GM20000 (cell line): ENCODE measurements at regions not wholly inside any gene's neighbourhood (a gene's known extent, or its start where the extent isn't known, plus 50 kb on each side); places are given as distances from the start of the nearest gene placed in this dataset.

ENCODE experiments used
- DNase-seq: peaks from one replicate; pipeline ENCODE4 v3.0.0; 2012; ENCODE audit warnings: low spot score
- CTCF ChIP-seq: IDR thresholded peaks from 2 replicates; pipeline ENCODE4 v1.5.1; 2012; ENCODE audit warnings: mild to moderate bottlenecking, control low read depth; ENCODE audit errors: extremely low read depth, missing control alignments

DNA sequence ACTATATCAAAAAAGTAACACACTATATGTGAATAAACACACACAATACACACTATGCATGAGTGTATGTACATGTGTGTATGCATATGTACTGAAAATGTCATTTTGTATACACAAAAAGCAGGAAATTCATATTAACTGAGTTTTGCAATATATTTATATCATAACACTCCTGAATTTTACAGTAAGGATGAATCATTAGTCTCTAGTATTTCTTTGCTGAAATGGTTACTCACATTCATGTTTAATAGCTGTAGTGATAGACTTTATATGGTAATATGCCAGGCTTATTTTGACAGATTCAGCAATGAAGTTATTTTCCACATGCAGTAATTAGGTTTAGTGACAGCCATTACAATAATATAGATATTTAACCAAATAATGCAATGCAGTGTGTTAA lies 1216.2 kb upstream of the CITED2 start:
- TF ChIP-seq CTCF = no peak
- DNase-seq = no peak

DNA sequence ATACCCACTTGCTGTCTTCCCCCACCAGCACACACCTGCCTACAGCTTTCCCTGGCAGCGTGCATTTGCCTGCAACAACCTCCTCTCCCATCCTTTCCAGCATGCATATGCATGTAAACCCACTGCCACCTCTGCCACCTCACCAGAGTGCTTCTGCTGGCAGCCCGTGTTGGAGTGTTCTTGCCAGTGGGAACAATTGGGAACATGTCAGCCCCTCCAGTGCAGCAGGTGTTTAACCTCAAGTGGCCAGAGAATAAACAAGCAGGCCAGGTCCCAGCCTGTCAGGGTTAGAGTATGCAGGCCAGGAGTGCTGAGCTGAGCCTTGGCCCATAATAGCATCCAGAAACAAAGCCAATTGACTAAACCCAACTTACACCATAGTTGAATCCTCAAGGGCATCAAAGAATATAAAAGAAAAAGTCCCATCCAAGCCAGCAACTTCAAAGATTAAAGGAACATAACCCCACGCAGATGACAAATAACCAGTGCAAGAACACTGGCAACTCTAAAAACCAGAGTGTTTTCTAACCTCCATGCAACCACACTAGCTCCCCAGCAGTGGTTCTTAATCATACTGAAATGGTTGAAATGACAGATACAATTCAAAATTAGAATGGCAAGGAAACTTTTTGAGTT lies 1212.1 kb upstream of the CITED2 start:
- peak; percentile 12 for DNase-seq
- TF ChIP-seq CTCF = no peak

- no peak for DNase-seq
- no peak for TF ChIP-seq CTCF
Measured at GRCh38 chr6:140581601-140582000, 1207.2 kb upstream of the CITED2 start.

DNA sequence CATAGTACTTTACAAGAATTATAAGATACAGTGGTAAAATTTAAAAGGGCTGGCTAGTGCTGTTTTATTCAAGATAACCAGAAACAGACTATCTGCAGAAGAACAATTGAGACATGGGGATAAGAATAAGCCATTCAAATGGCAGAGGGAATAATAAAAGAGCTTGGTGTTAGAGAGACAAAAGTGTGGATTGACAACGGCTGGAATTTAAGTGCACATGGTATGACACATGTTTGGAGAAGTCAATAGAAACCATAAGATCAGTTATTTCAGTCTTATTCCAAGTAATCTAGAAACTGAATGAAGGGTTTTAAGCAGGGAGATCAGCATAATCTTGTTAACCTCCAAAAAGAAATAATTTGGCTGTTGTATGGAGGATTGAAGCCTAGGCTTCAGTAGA lies 1205.5 kb upstream of the CITED2 start:
- no peak for DNase-seq
- TF ChIP-seq CTCF = no peak

GRCh38 chr6:140576004-140576555 lies 1201.6 kb upstream of the CITED2 start:
- DNase-seq = no peak
- TF ChIP-seq CTCF = no peak

GRCh38 chr6:140572867-140573266 lies 1198.4 kb upstream of the CITED2 start:
- TF ChIP-seq CTCF = no peak
- no peak for DNase-seq

DNA sequence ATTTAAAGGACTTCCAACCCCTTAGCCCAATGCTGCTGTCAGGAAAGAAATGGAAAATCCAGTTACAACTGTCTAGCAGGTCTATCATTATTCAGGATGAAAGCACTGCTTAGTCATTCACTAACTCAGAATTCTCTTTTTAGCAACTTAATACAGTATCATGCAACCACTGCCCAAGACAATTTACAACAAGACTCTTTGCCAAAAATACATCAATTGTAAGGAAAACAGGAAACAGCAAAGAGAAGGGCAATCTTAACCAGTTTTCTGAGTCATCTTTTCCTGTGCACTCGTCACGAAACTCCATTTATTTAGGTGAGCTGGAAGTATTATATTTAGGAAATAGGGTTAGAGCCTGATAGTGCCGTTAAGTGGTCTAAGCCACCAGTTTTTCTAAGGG lies 1197.7 kb upstream of the CITED2 start:
- no peak for DNase-seq
- no peak for TF ChIP-seq CTCF
